Stimulated activated CD4-positive, alpha-beta T cell treated with anti-CD3 and anti-CD28 coated beads, Interleukin-4, amount 100 ng/mL, for 1 hour (primary cell): ENCODE measurements at regions not wholly inside any gene's neighbourhood (a gene's known extent, or its start where the extent isn't known, plus 50 kb on each side); places are given as distances from the start of the nearest gene placed in this dataset.
"Not testable (repeated sequence)": the region's sequence is repeated elsewhere in the genome, so short reads cannot be mapped to it uniquely, and the experiment has no call there.

Source experiments
- DNase-seq: peaks from one replicate; pipeline ENCODE4 v3.0.0-alpha.2; 2020

DNA sequence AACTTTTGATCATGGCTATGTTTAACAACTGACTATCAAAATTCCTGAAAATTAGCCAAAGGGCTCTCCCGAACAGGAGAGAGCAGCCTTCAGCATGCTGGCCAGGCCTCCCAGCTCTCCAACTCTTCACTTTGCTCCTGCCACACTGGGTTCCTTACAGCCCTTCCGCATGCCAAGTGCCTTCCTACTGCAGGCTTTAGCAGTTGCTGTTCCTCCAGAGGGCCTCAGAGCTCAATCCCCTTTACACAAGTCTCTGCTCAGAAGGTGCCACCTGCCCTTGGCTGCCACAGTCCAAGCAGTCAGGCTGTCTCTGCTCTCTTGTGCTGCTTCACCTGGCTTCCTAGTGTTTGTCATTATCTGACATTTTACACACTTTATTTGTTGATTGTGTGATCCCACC lies 553.1 kb upstream of the PPP2R3A start:
- DNase-seq, result no peak

GRCh38 chr3:135416182-135416581 lies 549.3 kb upstream of the PPP2R3A start:
- DNase-seq, result no peak

DNA sequence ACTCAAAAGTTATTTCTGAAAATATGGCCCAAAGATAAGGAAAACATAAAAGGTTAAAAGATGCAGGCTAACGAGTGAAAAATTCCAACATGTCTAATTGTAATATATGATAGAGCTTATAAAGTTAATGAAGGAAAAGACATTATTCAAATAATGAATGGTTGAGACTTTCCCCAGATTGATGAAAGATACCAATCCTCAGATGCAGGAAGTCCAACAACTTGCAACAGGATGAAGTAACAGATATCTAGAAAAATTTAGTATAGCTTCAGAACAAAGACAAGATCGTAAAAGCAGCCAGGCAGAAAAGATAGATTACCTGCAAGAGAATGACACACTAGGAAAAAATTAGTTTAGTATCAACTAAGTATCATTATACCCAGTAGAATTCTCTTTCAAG lies 546.4 kb upstream of the PPP2R3A start:
- DNase-seq, result no peak

DNA sequence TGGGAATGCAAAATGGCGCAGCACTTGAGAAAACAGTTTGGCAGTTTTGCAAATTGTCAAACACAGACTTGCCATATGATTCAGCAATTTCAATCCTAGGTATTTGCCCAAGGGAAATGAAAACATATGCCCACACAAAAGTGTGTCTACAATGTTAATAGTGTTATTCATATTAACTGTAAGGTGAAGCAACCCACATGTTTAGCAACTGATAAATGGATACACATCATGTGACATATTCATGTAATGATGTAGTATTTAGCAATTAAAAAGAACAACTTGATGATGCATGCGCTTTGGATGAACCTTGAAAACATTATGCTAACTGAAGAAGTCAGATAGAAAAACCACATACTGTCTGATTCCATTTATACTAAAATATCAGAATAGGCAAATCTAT lies 539.0 kb upstream of the PPP2R3A start:
- no peak for DNase-seq

DNA sequence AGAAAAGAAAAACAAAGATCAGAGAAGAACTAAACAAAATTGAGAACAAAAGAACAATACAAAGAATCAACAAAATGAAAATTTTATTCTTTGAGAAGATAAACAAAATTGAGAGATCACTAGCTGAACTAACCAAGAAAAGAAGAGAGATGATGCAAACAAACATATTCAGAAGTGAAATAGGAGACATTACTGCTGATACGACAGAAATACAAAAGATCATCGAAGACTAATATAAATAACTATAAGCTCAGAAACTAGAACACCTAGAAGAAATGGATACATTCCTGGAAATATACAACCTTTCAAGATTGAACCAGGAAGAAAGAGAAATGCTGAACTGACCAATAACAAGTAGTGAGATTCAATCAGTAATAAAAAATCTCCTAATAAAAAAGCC lies 533.1 kb upstream of the PPP2R3A start:
- DNase-seq, result no peak

DNA sequence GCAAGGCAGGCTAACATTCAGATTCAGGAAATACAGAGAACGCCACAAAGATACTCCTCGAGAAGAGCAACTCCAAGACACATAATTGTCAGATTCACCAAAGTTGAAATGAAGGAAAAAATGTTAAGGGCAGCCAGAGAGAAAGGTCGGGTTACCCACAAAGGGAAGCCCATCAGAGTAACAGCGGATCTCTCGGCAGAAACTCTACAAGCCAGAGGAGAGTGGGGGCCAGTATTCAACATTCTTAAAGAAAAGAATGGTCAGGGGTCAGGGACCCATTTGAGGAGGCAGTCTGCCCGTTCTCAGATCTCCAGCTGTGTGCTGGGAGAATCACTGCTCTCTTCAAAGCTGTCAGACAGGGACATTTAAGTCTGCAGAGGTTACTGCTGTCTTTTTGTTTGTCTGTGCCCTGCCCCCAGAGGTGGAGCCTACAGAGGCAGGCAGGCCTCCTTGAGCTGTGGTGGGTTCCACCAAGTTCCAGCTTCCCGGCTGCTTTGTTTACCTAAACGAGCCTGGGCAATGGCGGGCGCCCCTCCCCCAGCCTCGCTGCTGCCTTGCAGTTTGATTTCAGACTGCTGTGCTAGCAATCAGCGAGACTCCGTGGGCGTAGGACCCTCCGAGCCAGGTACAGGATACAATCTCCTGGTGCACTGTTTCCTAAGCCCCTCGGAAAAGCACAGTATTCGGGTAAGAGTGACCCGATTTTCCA lies 526.5 kb upstream of the PPP2R3A start:
- not testable (repeated sequence) for DNase-seq

DNA sequence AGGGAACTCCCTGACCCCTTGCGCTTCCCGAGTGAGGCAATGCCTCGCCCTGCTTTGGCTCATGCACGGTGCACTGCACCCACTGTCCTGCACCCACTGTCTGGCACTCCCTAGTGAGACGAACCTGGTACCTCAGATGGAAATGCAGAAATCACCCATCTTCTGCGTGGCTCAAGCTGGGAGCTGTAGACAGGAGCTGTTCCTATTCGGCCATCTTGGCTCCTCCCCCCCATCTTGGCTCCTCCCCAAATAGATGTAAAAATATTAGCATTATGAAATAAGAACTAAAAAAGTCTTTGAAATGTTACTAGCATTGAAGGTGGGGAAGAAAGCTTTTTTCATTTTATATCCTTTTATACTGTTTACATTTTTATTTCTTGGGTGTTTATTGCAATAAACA lies 525.9 kb upstream of the PPP2R3A start:
- DNase-seq, result not testable (repeated sequence)

- no peak for DNase-seq
These were observed 525.3 kb upstream of the PPP2R3A start for GRCh38 chr3:135440233-135440632.

DNA sequence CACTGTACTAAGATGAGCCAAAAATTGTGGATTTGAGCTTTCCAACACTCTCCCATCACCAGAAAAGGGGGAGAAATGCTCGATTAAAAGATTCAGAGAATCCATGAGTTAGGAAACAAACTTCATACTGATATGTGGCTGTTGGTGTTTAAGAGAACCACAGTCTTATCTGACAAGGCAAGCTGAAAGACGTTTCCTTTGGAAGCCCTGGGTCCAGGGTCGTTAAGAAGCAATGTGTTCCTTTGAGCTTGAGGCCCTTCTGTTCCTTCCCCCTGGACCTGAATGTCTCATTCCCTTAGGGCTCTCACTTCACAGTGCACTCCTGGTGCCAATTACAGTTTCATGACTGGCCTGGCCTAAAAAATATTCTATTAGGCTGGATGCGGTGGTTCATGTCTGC lies 524.8 kb upstream of the PPP2R3A start:
- DNase-seq, result no peak

GRCh38 chr3:135444058-135444457 lies 521.5 kb upstream of the PPP2R3A start:
- no peak for DNase-seq

- no peak for DNase-seq
These were observed 518.0 kb upstream of the PPP2R3A start for GRCh38 chr3:135447483-135447882.

GRCh38 chr3:135448520-135448919 lies 517.0 kb upstream of the PPP2R3A start:
- no peak for DNase-seq

- DNase-seq, result no peak
These were observed 516.5 kb upstream of the PPP2R3A start for GRCh38 chr3:135449046-135449445.

DNA sequence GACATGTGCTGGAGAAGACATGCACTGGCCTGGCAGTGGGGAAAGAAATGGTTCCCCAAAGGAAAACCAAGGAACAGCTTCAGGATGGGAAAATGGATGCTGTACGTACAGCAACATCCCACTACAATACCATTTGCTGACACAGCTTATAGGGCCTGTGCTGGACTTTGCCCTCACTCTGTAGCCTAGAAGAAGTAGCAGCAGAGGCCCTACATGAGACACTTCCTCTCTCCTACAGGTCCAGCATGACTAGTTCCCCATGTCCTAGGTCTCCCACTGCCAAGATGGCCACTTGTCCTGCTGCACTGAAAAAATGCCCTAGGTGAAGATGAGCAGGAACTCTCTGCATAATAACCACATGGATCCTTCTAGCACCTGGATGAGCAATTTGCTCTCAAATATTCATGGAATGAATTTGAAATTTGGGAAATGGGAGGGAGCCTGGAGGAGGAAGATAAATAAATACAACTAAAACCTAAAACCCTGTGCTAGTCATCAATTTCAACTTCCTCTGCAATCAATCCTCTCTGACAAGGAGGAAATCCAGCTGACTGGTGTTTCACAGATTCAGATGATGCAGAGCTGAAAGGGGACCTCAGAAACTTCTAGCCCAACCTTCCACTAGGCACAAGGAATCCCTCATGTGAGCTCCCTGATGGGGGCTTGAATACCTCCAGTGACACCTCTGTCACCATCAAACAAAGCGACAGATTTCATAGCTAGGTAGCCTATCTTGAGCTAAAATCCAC lies 514.3 kb upstream of the PPP2R3A start:
- DNase-seq, result no peak

GRCh38 chr3:135452881-135453280 lies 512.6 kb upstream of the PPP2R3A start:
- no peak for DNase-seq

DNA sequence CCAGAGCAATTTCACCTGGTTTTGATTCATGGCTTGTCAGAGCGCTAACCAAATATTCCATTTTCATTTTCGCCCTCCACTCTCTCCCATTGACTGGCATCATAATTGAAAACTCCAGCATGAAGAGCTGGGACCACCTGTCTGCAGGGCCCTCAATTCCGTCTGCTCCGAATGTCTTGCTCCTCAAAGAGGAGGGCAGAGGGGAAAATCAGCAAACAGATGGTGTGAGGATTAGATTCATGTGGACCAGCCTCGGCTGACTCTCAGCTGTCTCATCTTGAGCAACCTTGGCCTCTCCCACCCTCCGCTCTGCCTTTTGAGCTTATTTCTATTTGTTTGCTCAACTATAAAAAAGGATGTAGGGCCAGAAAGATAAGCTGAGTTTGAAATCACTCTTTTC lies 512.2 kb upstream of the PPP2R3A start:
- no peak for DNase-seq

GRCh38 chr3:135454890-135455289 lies 510.6 kb upstream of the PPP2R3A start:
- no peak for DNase-seq

DNA sequence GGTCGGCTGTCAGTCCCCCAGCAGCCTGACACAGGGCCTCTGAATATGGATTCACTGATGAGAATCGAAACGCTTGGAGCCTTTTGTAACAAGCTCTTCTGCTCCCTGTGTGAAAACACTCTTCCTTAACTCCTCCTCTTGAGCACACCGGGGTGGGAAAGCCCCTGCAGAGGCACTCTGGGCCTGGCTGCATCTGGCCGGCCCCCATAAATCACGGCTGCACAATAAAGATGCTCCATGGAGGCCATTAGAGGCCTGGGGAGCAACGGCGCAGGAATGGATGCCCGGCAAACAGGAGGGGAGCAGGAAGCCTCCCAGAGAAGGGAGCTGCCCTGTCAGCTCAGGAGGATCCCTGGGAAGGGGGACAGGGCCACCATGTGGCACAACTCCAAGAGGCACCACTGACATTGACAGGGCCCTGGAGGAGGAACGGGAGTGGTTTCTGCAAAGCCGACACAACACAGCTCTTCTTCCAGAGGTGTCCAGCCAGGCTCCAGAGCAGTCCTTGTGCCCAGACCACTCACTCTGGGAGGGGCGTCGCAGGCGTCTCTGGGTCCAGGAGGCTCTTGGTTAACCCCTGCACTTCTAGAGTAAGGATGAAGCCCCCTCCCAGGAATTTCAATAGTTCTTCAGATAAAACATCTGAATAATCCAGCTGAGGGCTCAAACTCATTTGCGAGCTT lies 509.3 kb upstream of the PPP2R3A start:
- DNase-seq, result no peak

- no peak for DNase-seq
These were observed 506.8 kb upstream of the PPP2R3A start for GRCh38 chr3:135458541-135459322.

DNA sequence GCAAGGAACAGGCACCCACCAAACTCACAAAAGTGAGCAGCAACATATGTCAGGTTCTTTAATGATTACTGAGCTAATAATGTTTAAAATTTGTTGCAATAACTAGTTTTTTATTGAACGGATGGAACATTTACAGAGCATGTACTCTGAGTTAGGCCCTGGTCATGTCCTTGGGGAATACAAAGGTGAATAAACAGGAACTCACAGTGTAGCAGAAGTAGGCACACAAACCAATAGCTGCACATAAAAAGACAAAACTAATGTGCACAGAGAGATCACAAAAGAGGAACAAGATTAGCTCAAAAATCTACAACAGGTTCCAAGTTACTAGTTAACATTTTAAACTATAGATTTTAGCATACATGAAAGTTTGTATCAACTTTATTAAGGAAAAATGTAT lies 505.3 kb upstream of the PPP2R3A start:
- DNase-seq, result no peak

DNA sequence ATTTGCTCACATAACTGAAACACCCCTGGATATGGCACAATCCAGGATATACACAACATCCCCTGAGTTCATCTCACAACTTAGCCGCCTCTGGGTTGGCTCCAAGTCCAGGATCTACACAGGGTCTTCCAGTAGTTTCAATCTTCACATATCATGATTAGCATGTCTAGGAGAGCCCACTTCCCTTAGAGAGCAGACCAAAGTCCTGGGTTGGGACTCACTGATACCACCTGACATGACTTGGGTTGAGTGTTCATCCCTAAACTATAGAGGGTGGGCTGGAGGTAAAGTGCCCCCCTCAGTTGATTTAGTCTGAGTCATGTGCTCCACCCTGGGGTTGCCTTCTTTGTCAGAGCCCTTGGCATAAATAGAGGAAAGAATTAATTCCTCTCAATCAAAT lies 493.6 kb upstream of the PPP2R3A start:
- no peak for DNase-seq

DNA sequence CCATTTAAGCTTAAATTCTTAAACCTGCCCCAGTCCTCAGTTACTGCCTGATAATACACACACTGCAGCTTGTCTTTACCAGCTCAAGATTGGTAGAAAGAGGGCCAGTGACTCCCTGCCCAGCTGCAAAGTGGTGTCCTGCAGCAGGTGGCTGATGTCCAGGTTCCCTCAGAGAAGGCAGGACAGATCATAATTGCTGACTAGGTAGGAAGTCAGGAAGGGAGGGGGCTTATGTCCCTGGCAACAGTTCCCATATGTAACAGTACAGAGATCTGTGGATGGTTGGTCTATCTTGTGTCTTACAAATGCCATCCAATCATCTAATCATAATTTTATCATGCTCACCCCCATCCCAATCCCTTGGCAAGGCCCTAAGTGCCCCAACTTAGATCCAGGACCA lies 492.1 kb upstream of the PPP2R3A start:
- no peak for DNase-seq

GRCh38 chr3:135487261-135487660 lies 478.3 kb upstream of the PPP2R3A start:
- no peak for DNase-seq
